Caco-2 (cell line): ENCODE measurements at regions not wholly inside any gene's neighbourhood (a gene's known extent, or its start where the extent isn't known, plus 50 kb on each side); places are given as distances from the start of the nearest gene placed in this dataset.
"Not testable (repeated sequence)": the region's sequence is repeated elsewhere in the genome, so short reads cannot be mapped to it uniquely, and the experiment has no call there.

Experiments
- BruUV-seq: library from RNA; stranded (reverse); fragments of 400-500 nt; replicated peaks from 2 replicates; lab custom pipeline; 2021; lab: Mats Ljungman, UMichigan
- CTCF ChIA-PET: fragments of 300-600 bp; sonication (Branson Sonifier 250); formaldehyde crosslinking; loops from one replicate; lab custom pipeline; 2022; ENCODE audit warnings: antibody characterized with exemption; lab: Charles Lee
- POLR2A ChIA-PET: fragments of 300-600 bp; sonication (Branson Sonifier 250); formaldehyde crosslinking; loops from one replicate; lab custom pipeline; 2022; ENCODE audit warnings: antibody characterized with exemption; lab: Charles Lee
- DNase-seq, 2 experiments: peaks; one replicate each; pipeline versions ENCODE4 v3.0.0 to v3.0.0-alpha.2; 2020 to 2022
- H3K27me3 ChIP-seq: replicated peaks from 2 replicates; pipeline ENCODE4 v1.6.0; 2011; ENCODE audit warnings: low read length; ENCODE audit not compliant: control insufficient read depth, insufficient read depth
- H3K36me3 ChIP-seq: 2 replicates; pipeline ENCODE4 v1.5.1; 2011; ENCODE audit warnings: low read length; ENCODE audit not compliant: control insufficient read depth, insufficient read depth
- H3K4me1 ChIP-seq: fragments of 250-450 bp; sonication (Bioruptor Pico); 2 replicates; pipeline ENCODE4 v1.5.1; 2020; ENCODE audit warnings: mild to moderate bottlenecking
- H3K4me3 ChIP-seq: 2 replicates; pipeline ENCODE4 v1.5.1; 2011; ENCODE audit warnings: low read depth, mild to moderate bottlenecking, control low read depth, low read length
- H3K9me3 ChIP-seq: fragments of 250-450 bp; sonication (Bioruptor Pico); 2 replicates; pipeline ENCODE4 v1.5.1; 2020; ENCODE audit warnings: mild to moderate bottlenecking, moderate library complexity
- H3K27ac Mint-ChIP-seq: one replicate; pipeline ENCODE4 v1.8.0; 2022; ENCODE audit warnings: mixed read lengths; ENCODE audit not compliant: unreplicated experiment
- H3K27me3 Mint-ChIP-seq: one replicate; pipeline ENCODE4 v1.8.0; 2022; ENCODE audit warnings: mixed read lengths; ENCODE audit not compliant: insufficient read depth, unreplicated experiment
- H3K36me3 Mint-ChIP-seq: one replicate; pipeline ENCODE4 v1.8.0; 2022; ENCODE audit warnings: mild to moderate bottlenecking, mixed read lengths; ENCODE audit not compliant: insufficient read depth, unreplicated experiment
- H3K4me1 Mint-ChIP-seq: one replicate; pipeline ENCODE4 v1.8.0; 2022; ENCODE audit warnings: low read depth, mixed read lengths; ENCODE audit not compliant: unreplicated experiment
- H3K4me3 Mint-ChIP-seq: one replicate; pipeline ENCODE4 v1.8.0; 2022; ENCODE audit warnings: mild to moderate bottlenecking, moderate library complexity, mixed read lengths; ENCODE audit not compliant: unreplicated experiment
- H3K9me3 Mint-ChIP-seq: one replicate; pipeline ENCODE4 v1.8.0; 2022; ENCODE audit warnings: mixed read lengths; ENCODE audit not compliant: unreplicated experiment
- CTCF ChIP-seq, 2 experiments: fragments of 200-600 bp in 1 of 2; IDR thresholded peaks; 1 replicate in 1 of 2; 2 replicates in 1 of 2; pipeline versions ENCODE4 v1.5.1 to v1.8.0; 2011 to 2022; ENCODE audit warnings: antibody characterized with exemption in 1 of 2, control low read depth in 1 of 2, inconsistent platforms in 1 of 2, low read depth in 1 of 2, low read length in 1 of 2, mild to moderate bottlenecking in 1 of 2, moderate library complexity in 1 of 2; ENCODE audit not compliant: insufficient read depth in 1 of 2, severe bottlenecking in 1 of 2, unreplicated experiment in 1 of 2
- intact Hi-C: fragments of 100-400 bp; cut with micrococcal nuclease; formaldehyde crosslinking; loops from one replicate; pipeline ENCODE4 v1.10.0; 2022; ENCODE audit not compliant: unreplicated experiment

- POLR2A ChIA-PET, result no interaction called here
- H3K36me3 Mint-ChIP-seq, result no peaks in the 10 kb centered on the region
Measured at GRCh38 chr4:59770601-59771264, 1429.4 kb upstream of the ADGRL3 start.

GRCh38 chr4:59772641-59773139 is 1427.4 kb upstream of the ADGRL3 start:
- intact Hi-C loops, result no loop called here
- Mint-ChIP-seq H3K27ac (no peak overlapping the region), H3K36me3 (no peaks in the 10 kb centered on the region), H3K27me3 (no peaks in the 10 kb centered on the region), H3K9me3 (no peaks in the 10 kb centered on the region), H3K4me1 (no peaks in the 10 kb centered on the region), H3K4me3 (no peak overlapping the region)
- H3K9me3 ChIP-seq, result no peaks in the 10 kb centered on the region
- CTCF ChIA-PET, result no interaction called here
- POLR2A ChIA-PET, result no interaction called here
- no peak for TF ChIP-seq CTCF (IDR thresholded peaks at IDR 0.05; ENCODE audit: insufficient read depth in 1 of 2, low read depth in 1 of 2, low read length in 1 of 2, severe bottlenecking in 1 of 2, unreplicated experiment in 1 of 2)
- no peak overlapping the region for H3K4me3 ChIP-seq
- DNase-seq, result no peak
- no peaks in the 10 kb centered on the region for H3K36me3 ChIP-seq
- H3K27me3 ChIP-seq, result no peaks in the 10 kb centered on the region
- H3K4me1 ChIP-seq, result no peaks in the 10 kb centered on the region
- BruUV-seq, result no TSS peak

More at GRCh38 chr4:59770601-59771264, 1429.4 kb upstream of the ADGRL3 start:
- H3K4me3 Mint-ChIP-seq, result no peak overlapping the region
- H3K27ac Mint-ChIP-seq, result no peak overlapping the region
- CTCF ChIA-PET, result no interaction called here
- H3K4me1 Mint-ChIP-seq, result no peaks in the 10 kb centered on the region
- no peaks in the 10 kb centered on the region for H3K9me3 ChIP-seq
- intact Hi-C loops, result no loop called here
- no peaks in the 10 kb centered on the region for H3K9me3 Mint-ChIP-seq
- DNase-seq, result no peak
- no TSS peak for BruUV-seq
- H3K27me3 ChIP-seq, result no peaks in the 10 kb centered on the region
- H3K36me3 ChIP-seq, result no peaks in the 10 kb centered on the region
- no peak overlapping the region for H3K4me3 ChIP-seq
- TF ChIP-seq CTCF (IDR thresholded peaks at IDR 0.05; ENCODE audit: insufficient read depth in 1 of 2, low read depth in 1 of 2, low read length in 1 of 2, severe bottlenecking in 1 of 2, unreplicated experiment in 1 of 2), result no peak
- no peaks in the 10 kb centered on the region for H3K4me1 ChIP-seq
- H3K27me3 Mint-ChIP-seq, result no peaks in the 10 kb centered on the region

- H3K4me3 Mint-ChIP-seq, CTCF ChIA-PET, H3K9me3 ChIP-seq, H3K36me3 Mint-ChIP-seq, H3K27me3 ChIP-seq, H3K4me3 ChIP-seq, BruUV-seq, H3K27me3 Mint-ChIP-seq, H3K27ac Mint-ChIP-seq, H3K36me3 ChIP-seq, intact Hi-C loops, H3K4me1 ChIP-seq, DNase-seq, H3K9me3 Mint-ChIP-seq, POLR2A ChIA-PET, H3K4me1 Mint-ChIP-seq: not testable (repeated sequence)
Measured at GRCh38 chr4:59780271-59780670, 1419.9 kb upstream of the ADGRL3 start.
